Neural cell (in vitro differentiated cells): ENCODE measurements at regions not wholly inside any gene's neighbourhood (a gene's known extent, or its start where the extent isn't known, plus 50 kb on each side); places are given as distances from the start of the nearest gene placed in this dataset.

ENCODE experiments used
- H2AFZ ChIP-seq: fragments of 200-600, 300-800 bp; sonication (generic), shearing (Covaris generic); 2 replicates; pipeline ENCODE4 v1.6.0; 2014; ENCODE audit warnings: low read depth, mild to moderate bottlenecking, antibody characterized with exemption, low read length, moderate library complexity
- H3F3A ChIP-seq: fragments of 200-600 bp; shearing (Covaris generic); 2 replicates; pipeline ENCODE4 v1.6.1; 2016; ENCODE audit warnings: mild to moderate bottlenecking, moderate library complexity, mixed read lengths, antibody characterized with exemption, low read length; ENCODE audit not compliant: insufficient read depth, poor library complexity, severe bottlenecking
- H3K27ac ChIP-seq: fragments of 200-600, 300-800 bp; sonication (generic), shearing (Covaris generic); 2 replicates; pipeline ENCODE4 v1.5.1; 2014; ENCODE audit warnings: mild to moderate bottlenecking, low read length, moderate library complexity
- H3K27me3 ChIP-seq: fragments of 300-800, 200-600 bp; sonication (generic), shearing (Covaris generic); 2 replicates; pipeline ENCODE4 v1.6.0; 2014; ENCODE audit warnings: mild to moderate bottlenecking, low read depth, low read length, moderate library complexity; ENCODE audit not compliant: insufficient read depth
- H3K36me3 ChIP-seq: fragments of 300-800, 200-600 bp; sonication (generic), shearing (Covaris generic); 2 replicates; pipeline ENCODE4 v1.5.1; 2014; ENCODE audit warnings: mild to moderate bottlenecking, antibody characterized with exemption, low read length, moderate library complexity; ENCODE audit not compliant: insufficient read depth
- H3K4me2 ChIP-seq: fragments of 300-800, 200-600 bp; sonication (generic), shearing (Covaris generic); 2 replicates; pipeline ENCODE4 v1.6.0; 2014; ENCODE audit warnings: mild to moderate bottlenecking, low read length
- H3K4me3 ChIP-seq: fragments of 300-800, 200-600 bp; sonication (generic), shearing (Covaris generic); 2 replicates; pipeline ENCODE4 v1.5.1; 2014; ENCODE audit warnings: mild to moderate bottlenecking, low read length, moderate library complexity
- H3K79me2 ChIP-seq: fragments of 200-600 bp; shearing (Covaris generic); replicated peaks from 2 replicates; pipeline ENCODE4 v1.6.0; 2014; ENCODE audit warnings: mild to moderate bottlenecking, low read length, moderate library complexity; ENCODE audit not compliant: insufficient read depth
- H3K9ac ChIP-seq: fragments of 300-800, 200-600 bp; sonication (generic), shearing (Covaris generic); 2 replicates; pipeline ENCODE4 v1.6.1; 2016; ENCODE audit warnings: mild to moderate bottlenecking, low read length, mixed read lengths
- H3K9me2 ChIP-seq: fragments of 200-600 bp; shearing (Covaris generic); 2 replicates; pipeline ENCODE4 v1.6.1; 2016; ENCODE audit warnings: mild to moderate bottlenecking, low read length, mixed read lengths; ENCODE audit not compliant: insufficient read depth
- H3K9me3 ChIP-seq: fragments of 200-600, 300-800 bp; sonication (generic), shearing (Covaris generic); 2 replicates; pipeline ENCODE4 v1.6.1; 2016; ENCODE audit warnings: mild to moderate bottlenecking, mixed run types, low read length, moderate library complexity, mixed read lengths
- H4K20me1 ChIP-seq: fragments of 200-600 bp; shearing (Covaris generic); 2 replicates; pipeline ENCODE4 v1.6.1; 2016; ENCODE audit warnings: mild to moderate bottlenecking, mixed run types; ENCODE audit not compliant: insufficient read depth
- CTCF ChIP-seq: fragments of 450-650 bp; IDR thresholded peaks from 2 replicates; pipeline ENCODE4 v1.5.1; 2014; ENCODE audit warnings: antibody characterized with exemption, mild to moderate bottlenecking, moderate library complexity; ENCODE audit not compliant: poor library complexity, severe bottlenecking
- EP300 ChIP-seq: fragments of 450-650 bp; conservative IDR thresholded peaks from 2 replicates; pipeline ENCODE4 v1.6.1; 2014; ENCODE audit warnings: antibody characterized with exemption, mild to moderate bottlenecking, moderate library complexity; ENCODE audit not compliant: poor library complexity, severe bottlenecking
- EZH2 ChIP-seq: fragments of 200-600, 300-800 bp; shearing (Covaris generic), sonication (generic); IDR thresholded peaks from 2 replicates; pipeline ENCODE4 v1.6.1; 2014; ENCODE audit warnings: antibody characterized with exemption, low read length, borderline replicate concordance, mild to moderate bottlenecking; ENCODE audit not compliant: insufficient read depth, poor library complexity, severe bottlenecking
- MXI1 ChIP-seq: fragments of 450-650 bp; conservative IDR thresholded peaks from 2 replicates; pipeline ENCODE4 v1.6.1; 2014; ENCODE audit warnings: antibody characterized with exemption, mild to moderate bottlenecking; ENCODE audit not compliant: poor library complexity, severe bottlenecking
- POLR2AphosphoS5 ChIP-seq: IDR thresholded peaks from 2 replicates; pipeline ENCODE4 v1.6.1; 2012
- RAD21 ChIP-seq: fragments of 450-650 bp; conservative IDR thresholded peaks from 2 replicates; pipeline ENCODE4 v1.6.1; 2014; ENCODE audit warnings: antibody characterized with exemption, mild to moderate bottlenecking, moderate library complexity
- REST ChIP-seq: IDR thresholded peaks from 2 replicates; pipeline ENCODE4 v1.6.1; 2012; ENCODE audit warnings: borderline replicate concordance
- SMC3 ChIP-seq: fragments of 450-650 bp; conservative IDR thresholded peaks from 2 replicates; pipeline ENCODE4 v1.6.1; 2014; ENCODE audit warnings: antibody characterized with exemption, mild to moderate bottlenecking, moderate library complexity; ENCODE audit not compliant: poor library complexity
- TAF1 ChIP-seq: IDR thresholded peaks from 2 replicates; pipeline ENCODE4 v1.6.1; 2012; ENCODE audit warnings: low read depth

GRCh38 chr7:124250297-124251034 is 217.6 kb upstream of the TMEM229A start:
- H3K4me3 ChIP-seq = no peak overlapping the region
- H2AFZ ChIP-seq = no peak overlapping the region
- TF ChIP-seq RAD21 (no peak), MXI1 (no peak), CTCF (no peak), EZH2 (no peak), REST (no peak), EP300 (no peak), SMC3 (no peak), TAF1 (no peak), POLR2AphosphoS5 (no peak)
- no peaks in the 10 kb centered on the region for H3K9me3 ChIP-seq
- H3K9ac ChIP-seq = no peak overlapping the region
- no peaks in the 10 kb centered on the region for H3K9me2 ChIP-seq
- no peaks in the 10 kb centered on the region for H4K20me1 ChIP-seq
- no peaks in the 10 kb centered on the region for H3K79me2 ChIP-seq
- H3K36me3 ChIP-seq = no peaks in the 10 kb centered on the region
- H3K4me2 ChIP-seq = no peak overlapping the region
- no peaks in the 10 kb centered on the region for H3K27me3 ChIP-seq
- no peak overlapping the region for H3K27ac ChIP-seq
- no peaks in the 10 kb centered on the region for H3F3A ChIP-seq

- Histone ChIP-seq H3K4me3 (no peak overlapping the region), H3K79me2 (no peaks in the 10 kb centered on the region), H2AFZ (no peak overlapping the region), H3K27me3 (no peaks in the 10 kb centered on the region), H4K20me1 (no peaks in the 10 kb centered on the region), H3K9ac (no peak overlapping the region), H3K27ac (no peak overlapping the region), H3K9me3 (no peaks in the 10 kb centered on the region), H3K9me2 (no peaks in the 10 kb centered on the region), H3K4me2 (no peak overlapping the region), H3K36me3 (no peaks in the 10 kb centered on the region), H3F3A (no peaks in the 10 kb centered on the region)
- TF ChIP-seq POLR2AphosphoS5 (no peak), EP300 (no peak), TAF1 (no peak), EZH2 (no peak), CTCF (no peak), REST (no peak), RAD21 (no peak), MXI1 (no peak)
Observed at GRCh38 chr7:124247691-124248090, 214.8 kb upstream of the TMEM229A start.
